WTC11 (cell line): ENCODE measurements at regions not wholly inside any gene's neighbourhood (a gene's known extent, or its start where the extent isn't known, plus 50 kb on each side); places are given as distances from the start of the nearest gene placed in this dataset.

Experiments
- CREB1 ChIP-seq: sonication (generic); formaldehyde crosslinking; IDR thresholded peaks from 2 replicates; pipeline ENCODE4 v1.8.0; 2023; ENCODE audit warnings: mild to moderate bottlenecking, missing genetic modification reagents
- CTCF ChIP-seq: fragments of 200-600 bp; IDR thresholded peaks from 2 replicates; pipeline ENCODE4 v1.8.0; 2022; ENCODE audit warnings: antibody characterized with exemption
- ESRRA ChIP-seq: sonication (generic); formaldehyde crosslinking; IDR thresholded peaks from 2 replicates; pipeline ENCODE4 v1.8.1; 2022; ENCODE audit warnings: mild to moderate bottlenecking, missing genetic modification reagents, borderline replicate concordance
- JUN ChIP-seq: sonication (generic); formaldehyde crosslinking; IDR thresholded peaks from 2 replicates; pipeline ENCODE4 v1.8.0; 2023; ENCODE audit warnings: mild to moderate bottlenecking, missing genetic modification reagents
- NFE2L1 ChIP-seq: sonication (generic); formaldehyde crosslinking; IDR thresholded peaks from 2 replicates; pipeline ENCODE4 v1.8.1; 2023; ENCODE audit warnings: missing genetic modification reagents
- USF1 ChIP-seq: sonication (generic); formaldehyde crosslinking; IDR thresholded peaks from 2 replicates; pipeline ENCODE4 v1.8.0; 2022; ENCODE audit warnings: mild to moderate bottlenecking, missing genetic modification reagents
- ZNF232 ChIP-seq: sonication (generic); formaldehyde crosslinking; IDR thresholded peaks from 2 replicates; pipeline ENCODE4 v1.8.0; 2022; ENCODE audit warnings: mild to moderate bottlenecking, missing genetic modification reagents
- TF ChIP-seq, protein P1 (sequence below): sonication (generic); formaldehyde crosslinking; IDR thresholded peaks from 2 replicates; pipeline ENCODE4 v1.8.1; 2022; ENCODE audit warnings: low read depth, missing genetic modification reagents, borderline replicate concordance
- TF ChIP-seq, protein P2 (sequence below): sonication (generic); formaldehyde crosslinking; IDR thresholded peaks from 2 replicates; pipeline ENCODE4 v1.8.0; 2022; ENCODE audit warnings: missing genetic modification reagents
- TF ChIP-seq, protein P3 (sequence below): fragments of 250-450 bp; sonication (Bioruptor Pico); conservative IDR thresholded peaks from 2 replicates; pipeline ENCODE4 v1.9.0; 2021; ENCODE audit warnings: mild to moderate bottlenecking
- TF ChIP-seq, protein P4 (sequence below): sonication (generic); formaldehyde crosslinking; IDR thresholded peaks from 2 replicates; pipeline ENCODE4 v1.8.0; 2022; ENCODE audit warnings: mild to moderate bottlenecking, missing genetic modification reagents
- TF ChIP-seq, protein P5 (sequence below): sonication (generic); formaldehyde crosslinking; IDR thresholded peaks from 2 replicates; pipeline ENCODE4 v1.8.1; 2023; ENCODE audit warnings: mild to moderate bottlenecking, missing genetic modification reagents, moderate library complexity
- TF ChIP-seq, protein P6 (sequence below): sonication (generic); formaldehyde crosslinking; conservative IDR thresholded peaks from 2 replicates; pipeline ENCODE4 v1.8.1; 2022; ENCODE audit warnings: mild to moderate bottlenecking, missing genetic modification reagents

GRCh38 chr12:94736004-94736403 is 85.6 kb upstream of the TMCC3 start:
- TF ChIP-seq, protein P1, sequence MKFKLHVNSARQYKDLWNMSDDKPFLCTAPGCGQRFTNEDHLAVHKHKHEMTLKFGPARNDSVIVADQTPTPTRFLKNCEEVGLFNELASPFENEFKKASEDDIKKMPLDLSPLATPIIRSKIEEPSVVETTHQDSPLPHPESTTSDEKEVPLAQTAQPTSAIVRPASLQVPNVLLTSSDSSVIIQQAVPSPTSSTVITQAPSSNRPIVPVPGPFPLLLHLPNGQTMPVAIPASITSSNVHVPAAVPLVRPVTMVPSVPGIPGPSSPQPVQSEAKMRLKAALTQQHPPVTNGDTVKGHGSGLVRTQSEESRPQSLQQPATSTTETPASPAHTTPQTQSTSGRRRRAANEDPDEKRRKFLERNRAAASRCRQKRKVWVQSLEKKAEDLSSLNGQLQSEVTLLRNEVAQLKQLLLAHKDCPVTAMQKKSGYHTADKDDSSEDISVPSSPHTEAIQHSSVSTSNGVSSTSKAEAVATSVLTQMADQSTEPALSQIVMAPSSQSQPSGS (CRISPR knock-in tag), result no peak
- TF ChIP-seq CTCF, result no peak
- TF ChIP-seq, protein P2, sequence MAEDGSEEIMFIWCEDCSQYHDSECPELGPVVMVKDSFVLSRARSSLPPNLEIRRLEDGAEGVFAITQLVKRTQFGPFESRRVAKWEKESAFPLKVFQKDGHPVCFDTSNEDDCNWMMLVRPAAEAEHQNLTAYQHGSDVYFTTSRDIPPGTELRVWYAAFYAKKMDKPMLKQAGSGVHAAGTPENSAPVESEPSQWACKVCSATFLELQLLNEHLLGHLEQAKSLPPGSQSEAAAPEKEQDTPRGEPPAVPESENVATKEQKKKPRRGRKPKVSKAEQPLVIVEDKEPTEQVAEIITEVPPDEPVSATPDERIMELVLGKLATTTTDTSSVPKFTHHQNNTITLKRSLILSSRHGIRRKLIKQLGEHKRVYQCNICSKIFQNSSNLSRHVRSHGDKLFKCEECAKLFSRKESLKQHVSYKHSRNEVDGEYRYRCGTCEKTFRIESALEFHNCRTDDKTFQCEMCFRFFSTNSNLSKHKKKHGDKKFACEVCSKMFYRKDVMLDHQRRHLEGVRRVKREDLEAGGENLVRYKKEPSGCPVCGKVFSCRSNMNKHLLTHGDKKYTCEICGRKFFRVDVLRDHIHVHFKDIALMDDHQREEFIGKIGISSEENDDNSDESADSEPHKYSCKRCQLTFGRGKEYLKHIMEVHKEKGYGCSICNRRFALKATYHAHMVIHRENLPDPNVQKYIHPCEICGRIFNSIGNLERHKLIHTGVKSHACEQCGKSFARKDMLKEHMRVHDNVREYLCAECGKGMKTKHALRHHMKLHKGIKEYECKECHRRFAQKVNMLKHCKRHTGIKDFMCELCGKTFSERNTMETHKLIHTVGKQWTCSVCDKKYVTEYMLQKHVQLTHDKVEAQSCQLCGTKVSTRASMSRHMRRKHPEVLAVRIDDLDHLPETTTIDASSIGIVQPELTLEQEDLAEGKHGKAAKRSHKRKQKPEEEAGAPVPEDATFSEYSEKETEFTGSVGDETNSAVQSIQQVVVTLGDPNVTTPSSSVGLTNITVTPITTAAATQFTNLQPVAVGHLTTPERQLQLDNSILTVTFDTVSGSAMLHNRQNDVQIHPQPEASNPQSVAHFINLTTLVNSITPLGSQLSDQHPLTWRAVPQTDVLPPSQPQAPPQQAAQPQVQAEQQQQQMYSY (CRISPR knock-in tag), result no peak
- TF ChIP-seq ZNF232 (CRISPR knock-in tag), result no peak
- TF ChIP-seq, protein P3, sequence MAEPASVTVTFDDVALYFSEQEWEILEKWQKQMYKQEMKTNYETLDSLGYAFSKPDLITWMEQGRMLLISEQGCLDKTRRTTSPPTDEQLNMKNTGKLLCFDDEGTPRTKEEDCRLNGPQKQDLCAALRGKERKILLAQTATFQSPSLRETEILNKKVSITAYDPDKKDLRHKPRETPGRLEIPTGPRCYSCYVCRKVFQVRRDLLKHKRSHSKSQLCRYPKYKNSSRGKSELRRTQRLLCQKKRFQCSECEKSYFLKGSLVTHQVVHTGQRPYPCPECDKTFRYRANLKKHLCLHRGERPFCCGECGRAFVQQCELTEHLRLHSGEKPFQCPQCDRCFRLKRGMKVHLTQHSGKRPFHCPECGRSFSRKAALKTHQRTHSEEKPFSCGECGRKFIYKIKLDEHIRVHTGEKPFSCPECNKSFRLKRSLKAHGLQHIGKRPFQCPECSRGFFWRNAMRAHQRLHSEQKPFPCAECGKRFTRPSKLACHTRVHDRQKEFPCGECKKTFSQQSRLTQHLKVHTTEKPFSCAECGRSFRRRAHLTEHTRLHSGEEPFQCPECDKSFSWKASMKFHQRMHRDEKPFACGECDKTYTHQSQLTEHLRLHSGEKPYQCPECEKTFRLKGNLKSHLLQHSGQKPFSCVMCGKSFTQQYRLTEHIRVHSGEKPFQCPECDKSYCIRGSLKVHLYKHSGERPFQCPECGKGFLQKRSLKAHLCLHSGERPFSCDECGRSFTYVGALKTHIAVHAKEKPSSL, result no peak
- TF ChIP-seq, protein P4, sequence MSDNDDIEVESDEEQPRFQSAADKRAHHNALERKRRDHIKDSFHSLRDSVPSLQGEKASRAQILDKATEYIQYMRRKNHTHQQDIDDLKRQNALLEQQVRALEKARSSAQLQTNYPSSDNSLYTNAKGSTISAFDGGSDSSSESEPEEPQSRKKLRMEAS, result no peak
- TF ChIP-seq JUN (CRISPR knock-in tag), result no peak
- TF ChIP-seq USF1, result no peak
- no peak for TF ChIP-seq CREB1 (CRISPR knock-in tag)
- no peak for TF ChIP-seq ESRRA (CRISPR knock-in tag)
- no peak for TF ChIP-seq NFE2L1 (CRISPR knock-in tag)
- TF ChIP-seq, protein P5, sequence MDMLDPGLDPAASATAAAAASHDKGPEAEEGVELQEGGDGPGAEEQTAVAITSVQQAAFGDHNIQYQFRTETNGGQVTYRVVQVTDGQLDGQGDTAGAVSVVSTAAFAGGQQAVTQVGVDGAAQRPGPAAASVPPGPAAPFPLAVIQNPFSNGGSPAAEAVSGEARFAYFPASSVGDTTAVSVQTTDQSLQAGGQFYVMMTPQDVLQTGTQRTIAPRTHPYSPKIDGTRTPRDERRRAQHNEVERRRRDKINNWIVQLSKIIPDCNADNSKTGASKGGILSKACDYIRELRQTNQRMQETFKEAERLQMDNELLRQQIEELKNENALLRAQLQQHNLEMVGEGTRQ (CRISPR knock-in tag), result no peak
- TF ChIP-seq, protein P6, sequence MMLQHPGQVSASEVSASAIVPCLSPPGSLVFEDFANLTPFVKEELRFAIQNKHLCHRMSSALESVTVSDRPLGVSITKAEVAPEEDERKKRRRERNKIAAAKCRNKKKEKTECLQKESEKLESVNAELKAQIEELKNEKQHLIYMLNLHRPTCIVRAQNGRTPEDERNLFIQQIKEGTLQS (CRISPR knock-in tag), result no peak
